ENCODE measurements at regions not wholly inside any gene's neighbourhood (a gene's known extent, or its start where the extent isn't known, plus 50 kb on each side); places are given as distances from the start of the nearest gene placed in this dataset.

GRCh38 chr10:3225561-3225960 is 53.0 kb upstream of the PITRM1 start:
- no peak overlapping the region for H3K4me3 ChIP-seq (ENCODE audit: low read depth, low read length)
- TF ChIP-seq CTCF (IDR thresholded peaks at IDR 0.05; ENCODE audit: low read depth, low read length) = no peak

GRCh38 chr10:3224241-3224640 is 51.7 kb upstream of the PITRM1 start:
- H3K4me3 ChIP-seq (ENCODE audit: low read depth, low read length) = no peak overlapping the region
- TF ChIP-seq CTCF (IDR thresholded peaks at IDR 0.05; ENCODE audit: low read depth, low read length) = no peak

- no peak for TF ChIP-seq CTCF (IDR thresholded peaks at IDR 0.05; ENCODE audit: low read depth, low read length)
- H3K4me3 ChIP-seq (ENCODE audit: low read depth, low read length) = no peak overlapping the region
These were observed 50.0 kb upstream of the PITRM1 start for GRCh38 chr10:3222626-3223025.

All from WI38 (cell line).